HUES64 (cell line): ENCODE measurements at regions not wholly inside any gene's neighbourhood (a gene's known extent, or its start where the extent isn't known, plus 50 kb on each side); places are given as distances from the start of the nearest gene placed in this dataset.

Experiments
- H3K27ac ChIP-seq: 2 replicates; pipeline ENCODE4 v1.7.0; 2013; ENCODE audit warnings: low read depth, low read length, inconsistent platforms
- H3K27me3 ChIP-seq: 2 replicates; pipeline ENCODE4 v1.6.1; 2013; ENCODE audit warnings: mild to moderate bottlenecking, low read length; ENCODE audit not compliant: insufficient read depth
- H3K36me3 ChIP-seq: 2 replicates; pipeline ENCODE4 v1.6.1; 2013; ENCODE audit warnings: mild to moderate bottlenecking, low read length; ENCODE audit not compliant: insufficient read depth
- H3K4me1 ChIP-seq: 2 replicates; pipeline ENCODE4 v1.6.1; 2013; ENCODE audit warnings: mild to moderate bottlenecking, low read length, moderate library complexity; ENCODE audit not compliant: insufficient read depth
- H3K4me3 ChIP-seq: 2 replicates; pipeline ENCODE4 v1.5.1; 2013; ENCODE audit warnings: mild to moderate bottlenecking, low read length, moderate library complexity
- H3K9ac ChIP-seq: 2 replicates; pipeline ENCODE4 v1.6.1; 2013; ENCODE audit warnings: mild to moderate bottlenecking, low read depth, low read length
- H3K9me3 ChIP-seq: 2 replicates; pipeline ENCODE4 v1.6.1; 2013; ENCODE audit warnings: low read depth, low read length; ENCODE audit not compliant: insufficient read depth
- WGBS: fragments of 150-250, 120-280 bp; methylation state at CpG from one replicate; pipeline ENCODE4 v1.1.7; 2013; ENCODE audit warnings: missing lambda C conversion rate; 5-methylcytosine and 5-hydroxymethylcytosine counted together

DNA sequence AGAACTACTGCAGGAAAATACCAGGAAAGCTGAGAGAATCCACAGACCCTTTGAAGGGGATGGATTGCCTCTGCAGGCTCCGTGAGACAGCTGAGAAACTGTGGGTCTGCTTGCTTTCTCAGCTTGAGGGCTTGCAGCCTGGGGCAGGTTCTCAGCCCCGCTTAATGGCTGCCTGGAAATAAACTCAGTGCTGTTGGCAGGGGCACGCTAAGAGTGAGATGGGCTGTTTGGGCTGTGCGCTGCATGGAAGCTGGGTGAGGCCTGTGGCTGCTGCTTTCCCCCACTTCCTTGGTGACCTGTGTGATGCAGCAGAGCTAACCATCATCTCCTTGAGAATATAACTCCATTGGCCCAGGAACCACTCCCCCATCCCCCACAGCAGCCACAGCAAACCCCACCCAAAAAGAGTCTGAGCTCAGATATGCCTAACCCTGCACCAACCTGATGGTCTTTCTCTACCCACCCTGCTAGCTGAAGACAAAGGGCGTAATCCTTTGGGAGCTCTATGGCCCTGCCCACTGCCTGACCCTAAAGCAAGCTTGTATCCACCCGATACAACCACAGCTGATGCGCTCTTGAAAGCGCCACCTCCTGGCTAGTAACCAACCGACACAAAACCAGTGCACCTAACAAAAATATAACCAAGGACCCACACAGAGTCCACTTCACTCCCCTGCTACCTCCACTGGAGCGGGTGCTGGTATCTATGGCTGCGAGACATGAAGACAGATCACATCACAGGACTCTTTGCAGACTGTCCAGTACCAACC, 800.6 kb upstream of the MAP3K7 start:
- Histone ChIP-seq H3K27ac (no peak overlapping the region), H3K27me3 (no peaks in the 10 kb centered on the region), H3K9ac (no peak overlapping the region), H3K9me3 (no peaks in the 10 kb centered on the region), H3K4me1 (no peaks in the 10 kb centered on the region), H3K4me3 (no peak overlapping the region), H3K36me3 (no peaks in the 10 kb centered on the region)
- WGBS, result 90% methylated on average over 11 of the region's 11 CpGs

DNA sequence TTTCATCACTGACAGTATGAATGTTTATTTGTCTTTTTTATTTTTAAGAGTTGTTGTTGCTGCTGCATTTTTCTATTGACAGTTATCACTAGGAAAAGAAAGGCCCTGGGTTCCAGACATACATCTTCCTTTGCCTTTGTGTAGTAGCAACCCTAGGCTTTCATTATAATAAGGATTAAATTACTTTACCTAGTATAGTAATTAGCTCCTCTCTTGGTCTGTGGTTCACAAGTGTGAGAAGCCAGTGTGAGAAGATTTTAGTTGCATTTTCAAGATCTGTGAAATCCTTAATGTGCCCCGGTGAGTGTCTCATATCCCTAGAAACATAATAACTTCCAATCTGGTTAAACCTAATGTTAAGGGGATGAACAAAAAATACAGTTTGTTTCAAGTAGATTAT, 799.3 kb upstream of the MAP3K7 start:
- H3K27me3 ChIP-seq, result no peaks in the 10 kb centered on the region
- no peak overlapping the region for H3K4me3 ChIP-seq
- WGBS, result no CpG with 5 or more reads among the region's 1 CpG
- no peak overlapping the region for H3K9ac ChIP-seq
- H3K4me1 ChIP-seq, result no peaks in the 10 kb centered on the region
- no peaks in the 10 kb centered on the region for H3K36me3 ChIP-seq
- H3K9me3 ChIP-seq, result no peaks in the 10 kb centered on the region
- H3K27ac ChIP-seq, result no peak overlapping the region

DNA sequence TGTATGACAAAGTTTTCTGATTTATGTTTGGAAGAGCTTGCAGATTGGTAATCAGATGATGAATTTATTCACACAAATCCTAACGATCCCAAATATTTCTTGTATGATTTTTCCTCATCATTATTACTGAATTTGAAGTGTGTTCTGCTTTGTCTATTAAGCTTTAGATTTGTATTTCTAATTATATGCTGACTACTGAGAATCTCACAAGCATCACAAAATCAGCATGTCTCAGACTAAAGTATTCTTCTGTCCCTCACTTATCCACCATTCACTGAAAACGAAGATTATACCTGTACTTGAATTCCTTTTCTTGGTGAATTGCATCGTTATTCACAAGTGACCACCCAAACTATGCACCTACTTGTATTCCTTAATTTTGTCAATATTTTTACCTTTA, 796.3 kb upstream of the MAP3K7 start:
- WGBS, result 91% methylated on average over 2 of the region's 3 CpGs
- Histone ChIP-seq H3K27me3 (no peaks in the 10 kb centered on the region), H3K27ac (no peak overlapping the region), H3K36me3 (no peaks in the 10 kb centered on the region), H3K9me3 (no peaks in the 10 kb centered on the region), H3K4me3 (no peak overlapping the region), H3K4me1 (no peaks in the 10 kb centered on the region), H3K9ac (no peak overlapping the region)

DNA sequence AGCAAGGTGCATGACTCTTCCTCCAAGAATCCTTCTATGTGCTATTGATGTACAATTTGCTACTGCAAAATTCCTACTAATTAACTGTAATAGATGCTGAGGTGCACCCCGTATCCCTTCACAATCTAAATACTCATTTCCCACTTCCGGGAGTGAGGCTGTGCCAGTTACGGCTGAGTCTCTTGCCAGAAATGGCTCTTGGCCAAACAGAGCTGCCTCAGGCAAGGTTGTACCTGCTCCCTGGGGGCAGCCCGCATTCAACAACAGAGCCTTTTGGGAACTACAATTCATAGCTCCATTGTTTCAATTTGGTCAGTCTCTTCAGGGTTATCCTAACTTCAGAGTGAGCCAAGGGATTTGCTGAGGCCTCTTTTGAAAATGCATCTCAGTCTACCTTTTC, 789.8 kb upstream of the MAP3K7 start:
- WGBS, result 87% methylated on average over 4 of the region's 4 CpGs
- H3K36me3 ChIP-seq, result no peaks in the 10 kb centered on the region
- no peaks in the 10 kb centered on the region for H3K27me3 ChIP-seq
- no peak overlapping the region for H3K9ac ChIP-seq
- 0 out of 2 replicates have a peak, but pooled peaks cover 4% of the 10 kb centered on the region for H3K4me1 ChIP-seq
- H3K9me3 ChIP-seq, result no peaks in the 10 kb centered on the region
- no peak overlapping the region for H3K4me3 ChIP-seq
- no peak overlapping the region for H3K27ac ChIP-seq

DNA sequence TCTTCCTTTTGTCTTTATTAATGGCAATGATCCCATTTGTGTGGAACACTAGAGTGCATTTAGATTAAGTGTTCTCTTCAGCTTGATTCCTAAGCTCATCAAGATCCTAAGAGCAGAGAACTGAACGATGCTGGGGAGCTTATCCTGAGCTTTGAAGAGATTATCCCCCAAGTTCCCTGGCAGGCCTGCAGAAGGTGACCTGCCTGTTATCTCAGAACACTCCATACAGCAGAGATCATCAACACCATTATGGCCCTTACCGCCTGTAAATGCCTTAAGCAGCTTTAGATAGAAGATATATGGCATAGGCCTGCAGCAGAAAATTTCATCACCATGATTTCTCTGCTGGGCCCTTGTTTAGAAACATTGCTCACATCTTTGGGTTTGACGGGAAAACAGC, 779.9 kb upstream of the MAP3K7 start:
- 84% methylated on average over 3 of the region's 3 CpGs for WGBS

DNA sequence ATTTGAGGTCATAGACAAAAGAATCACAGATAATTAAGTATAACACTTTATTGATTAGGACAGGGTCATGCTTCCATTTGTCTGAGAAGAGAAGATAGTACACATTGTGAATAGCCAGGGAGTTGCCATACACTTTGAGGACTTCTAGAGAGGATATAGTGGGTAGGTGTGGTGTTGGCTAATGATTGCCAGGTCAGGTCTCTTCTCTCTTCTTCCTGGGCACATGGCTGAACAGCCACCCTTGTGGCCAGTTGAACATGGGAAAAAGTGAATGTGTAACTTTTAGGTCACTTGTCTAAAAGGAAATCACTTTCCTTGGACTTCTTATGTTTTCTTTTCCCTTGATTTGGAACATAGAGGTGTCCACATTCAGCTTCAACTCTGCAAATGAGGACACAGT, 772.1 kb upstream of the MAP3K7 start:
- H3K9ac ChIP-seq, result no peak overlapping the region
- H3K4me1 ChIP-seq, result no peaks in the 10 kb centered on the region
- H3K4me3 ChIP-seq, result no peak overlapping the region
- no peak overlapping the region for H3K27ac ChIP-seq
- H3K27me3 ChIP-seq, result no peaks in the 10 kb centered on the region
- H3K9me3 ChIP-seq, result no peaks in the 10 kb centered on the region
- H3K36me3 ChIP-seq, result no peaks in the 10 kb centered on the region

More for the DNA sequence above, 779.9 kb upstream of the MAP3K7 start:
- H3K27ac ChIP-seq, result no peak overlapping the region
- no peaks in the 10 kb centered on the region for H3K27me3 ChIP-seq
- H3K36me3 ChIP-seq, result no peaks in the 10 kb centered on the region
- H3K9ac ChIP-seq, result no peak overlapping the region
- H3K9me3 ChIP-seq, result no peaks in the 10 kb centered on the region
- H3K4me3 ChIP-seq, result no peak overlapping the region
- H3K4me1 ChIP-seq, result no peaks in the 10 kb centered on the region

DNA sequence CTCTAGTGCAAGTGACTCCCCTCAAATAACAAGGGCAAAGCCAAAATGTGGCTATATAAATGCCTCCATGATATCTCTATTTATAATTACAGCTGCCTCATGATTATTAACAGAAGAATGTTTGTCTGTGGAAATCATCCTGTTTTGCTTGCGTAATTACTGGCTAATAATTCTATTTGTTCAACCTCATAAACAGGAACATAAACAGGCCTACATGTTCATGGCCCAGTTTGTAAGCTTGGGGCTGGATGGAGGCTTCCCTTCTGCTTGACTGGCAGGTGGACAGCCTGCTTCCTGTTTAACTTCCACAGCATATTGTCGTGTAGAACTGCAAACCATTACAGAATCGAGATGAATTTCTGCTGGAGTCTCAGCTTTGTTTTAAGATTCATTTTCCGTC, 766.0 kb upstream of the MAP3K7 start:
- H3K4me1 ChIP-seq, result no peaks in the 10 kb centered on the region
- WGBS, result 92% methylated on average over 4 of the region's 4 CpGs
- no peaks in the 10 kb centered on the region for H3K27me3 ChIP-seq
- no peak overlapping the region for H3K9ac ChIP-seq
- no peak overlapping the region for H3K4me3 ChIP-seq
- no peak overlapping the region for H3K27ac ChIP-seq
- no peaks in the 10 kb centered on the region for H3K9me3 ChIP-seq
- no peaks in the 10 kb centered on the region for H3K36me3 ChIP-seq

DNA sequence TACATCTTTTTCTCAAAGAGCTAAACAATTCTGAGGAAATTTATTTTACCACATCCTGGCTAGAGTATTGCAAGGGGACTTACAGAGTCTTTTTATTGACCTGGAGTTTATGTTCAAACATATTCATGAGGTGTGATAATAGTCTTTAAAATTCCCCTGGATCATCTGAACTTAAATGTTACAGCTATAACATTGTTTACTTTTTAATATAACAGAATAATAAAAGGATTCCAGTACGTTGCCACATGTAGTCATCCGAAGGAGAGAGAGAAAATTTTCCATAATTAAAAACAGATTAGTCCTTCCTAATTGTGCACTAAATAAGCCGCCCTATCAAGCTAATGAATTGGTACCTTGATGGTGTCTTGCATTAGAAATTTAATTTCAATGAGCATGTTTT, 765.4 kb upstream of the MAP3K7 start:
- 100% methylated on average over 2 of the region's 3 CpGs for WGBS
- no peaks in the 10 kb centered on the region for H3K9me3 ChIP-seq
- no peak overlapping the region for H3K9ac ChIP-seq
- no peaks in the 10 kb centered on the region for H3K36me3 ChIP-seq
- H3K4me3 ChIP-seq, result no peak overlapping the region
- H3K27ac ChIP-seq, result no peak overlapping the region
- H3K4me1 ChIP-seq, result no peaks in the 10 kb centered on the region
- H3K27me3 ChIP-seq, result no peaks in the 10 kb centered on the region

DNA sequence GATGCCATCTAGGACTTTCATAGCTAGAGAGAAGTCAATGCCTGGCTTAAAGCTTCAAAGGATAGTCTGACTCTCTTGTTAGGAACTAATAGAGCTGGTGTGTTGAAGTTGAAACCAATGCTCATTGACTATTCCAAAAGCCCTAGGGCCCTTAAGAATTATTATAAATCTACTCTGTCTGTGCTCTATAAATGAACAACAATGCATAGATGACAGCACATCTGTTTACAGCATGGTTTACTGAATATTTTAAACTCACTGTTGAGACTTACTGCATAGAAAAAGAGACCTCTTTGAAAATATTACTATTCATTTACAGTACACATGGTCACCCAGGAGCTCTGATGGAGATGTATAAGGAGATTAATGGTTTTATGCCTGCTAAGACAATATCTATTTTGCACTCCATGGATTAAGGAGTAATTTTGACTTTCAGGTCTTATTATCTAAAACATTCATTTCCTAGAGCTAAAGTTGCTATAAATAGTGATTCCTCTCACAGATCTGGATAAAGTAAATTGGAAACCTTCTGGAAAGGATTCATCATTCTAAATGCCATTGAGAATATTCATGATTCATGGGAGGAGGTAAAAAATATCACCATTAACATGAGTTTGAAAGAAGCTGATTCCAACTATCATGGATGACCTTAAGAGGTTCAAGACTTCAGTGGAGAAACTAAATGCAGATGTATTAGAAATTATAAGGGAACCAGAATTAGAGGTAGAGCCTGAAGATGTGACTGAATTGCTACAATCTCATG, 763.5 kb upstream of the MAP3K7 start:
- H3K9ac ChIP-seq, result no peak overlapping the region
- H3K27me3 ChIP-seq, result no peaks in the 10 kb centered on the region
- no peaks in the 10 kb centered on the region for H3K9me3 ChIP-seq
- H3K4me1 ChIP-seq, result no peaks in the 10 kb centered on the region
- no peaks in the 10 kb centered on the region for H3K36me3 ChIP-seq
- no peak overlapping the region for H3K4me3 ChIP-seq
- H3K27ac ChIP-seq, result no peak overlapping the region

DNA sequence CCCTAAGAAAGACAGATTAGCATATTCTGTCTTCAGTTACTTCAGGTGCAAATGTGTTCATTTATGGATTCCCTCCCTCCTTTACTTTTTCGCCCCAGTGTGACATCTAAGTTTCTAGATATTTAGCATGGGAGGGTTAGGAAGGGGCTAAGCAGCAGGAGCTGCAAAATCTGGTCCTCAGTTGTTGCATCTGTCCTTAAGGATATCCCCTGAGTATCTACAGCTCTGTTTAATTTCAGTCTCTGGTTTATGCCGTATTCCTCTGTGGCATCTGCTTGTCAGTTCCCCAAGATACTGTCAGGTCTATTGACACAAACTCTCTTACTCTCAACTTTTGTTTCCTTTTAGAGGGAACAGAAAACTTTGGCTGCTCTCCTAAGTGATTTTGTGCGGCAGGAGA, 754.6 kb upstream of the MAP3K7 start:
- 30% methylated on average over 3 of the region's 3 CpGs for WGBS
- H3K9ac ChIP-seq, result no peak overlapping the region
- H3K36me3 ChIP-seq, result no peaks in the 10 kb centered on the region
- peak overlapping the region; percentile 8 for H3K4me3 ChIP-seq
- no peaks in the 10 kb centered on the region for H3K9me3 ChIP-seq
- no peaks in the 10 kb centered on the region for H3K27me3 ChIP-seq
- H3K4me1 ChIP-seq, result peaks cover 21% of the 10 kb centered on the region
- peak overlapping the region; percentile 51; the same call in 1 of the 2 replicates for H3K27ac ChIP-seq

DNA sequence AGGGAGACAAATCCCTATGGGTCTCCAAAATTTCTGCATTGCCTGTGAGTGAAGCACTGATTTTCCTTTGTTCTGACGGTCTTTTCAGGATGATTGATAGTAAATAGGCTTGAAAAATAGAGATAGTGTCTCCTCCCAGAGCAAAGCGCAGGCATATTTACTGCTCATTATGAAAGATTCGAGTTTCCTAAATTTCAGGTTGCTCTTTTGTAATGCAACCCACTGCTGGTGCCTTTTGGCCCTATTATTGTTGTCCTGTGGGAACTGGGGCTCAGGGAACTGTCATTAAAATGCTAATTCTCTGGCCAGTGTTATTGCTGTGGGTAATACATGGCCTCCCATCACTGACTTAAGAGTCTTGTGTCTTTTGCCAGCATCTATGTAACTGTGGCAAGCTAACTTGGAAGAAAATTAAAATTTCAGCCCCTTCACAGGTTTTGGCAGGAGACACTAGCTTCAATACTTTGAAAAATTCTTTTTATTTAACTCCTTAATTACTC, 754.1 kb upstream of the MAP3K7 start:
- Histone ChIP-seq H3K27ac (peak overlapping the region; percentile 51; the same call in 1 of the 2 replicates), H3K27me3 (no peaks in the 10 kb centered on the region), H3K36me3 (no peaks in the 10 kb centered on the region), H3K4me1 (peaks cover 21% of the 10 kb centered on the region), H3K9ac (no peak overlapping the region), H3K4me3 (peak overlapping the region; percentile 8), H3K9me3 (no peaks in the 10 kb centered on the region)
- WGBS, result 14% methylated on average over 3 of the region's 3 CpGs
